ENCODE measurements at regions not wholly inside any gene's neighbourhood (a gene's known extent, or its start where the extent isn't known, plus 50 kb on each side); places are given as distances from the start of the nearest gene placed in this dataset.
A peak's percentile ranks its signal among the peaks of the same experiment; 100 is the strongest.

DNA sequence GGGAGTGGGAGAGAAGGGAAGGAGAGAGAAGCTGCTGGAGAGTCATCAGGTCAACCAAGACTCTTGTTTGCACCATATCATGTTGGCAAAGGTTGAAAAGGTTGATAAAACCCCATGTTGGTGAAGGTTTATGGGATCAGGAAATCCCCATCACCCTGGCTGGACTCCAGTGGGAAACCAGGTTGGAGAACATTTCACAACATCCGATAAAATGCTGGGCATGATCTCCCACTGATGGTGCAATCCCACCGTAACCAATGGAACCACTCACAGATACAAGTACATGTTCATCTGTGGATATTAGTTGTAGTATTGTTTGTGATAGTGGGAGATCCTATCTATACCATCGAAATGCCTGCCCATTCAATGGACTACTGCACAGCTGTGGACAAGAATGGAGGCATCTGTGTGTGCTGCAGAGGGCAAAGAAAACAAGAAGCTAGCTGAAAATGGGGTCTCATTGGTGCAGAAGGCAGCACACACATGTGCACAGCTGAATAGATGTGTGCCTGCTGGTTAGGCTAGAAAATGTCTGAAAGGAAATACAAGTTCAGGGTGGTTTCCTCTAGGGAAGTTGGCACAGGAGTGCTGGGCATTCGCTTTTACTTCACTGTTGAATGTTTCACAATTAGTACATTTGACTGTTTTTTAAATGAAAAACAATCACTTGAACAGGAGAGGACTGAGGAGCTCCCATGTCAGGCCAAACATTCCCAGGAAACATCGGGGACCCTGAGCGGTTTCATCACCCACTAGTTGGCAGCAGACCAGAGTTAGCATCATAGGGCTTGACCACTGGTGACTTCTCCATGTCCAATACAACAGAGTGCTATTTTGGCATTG is 80.4 kb upstream of the MGMT start:
- H3K36me3 ChIP-seq (replicated peaks in 1 of 2; ENCODE audit: control insufficient read depth in 1 of 2, insufficient read depth in 2 of 2, low read length in 2 of 2) = no peaks in the 10 kb centered on the region
- FAIRE-seq (no peak), ATAC-seq (no peak), DNase-seq (ENCODE audit: low spot score) (no peak)
- BruUV-seq (replicated peaks) = no TSS peak
- in situ Hi-C loops (cut with HindIII; ENCODE audit: extremely low pct_ligation_motif_present, low pct_unique_long_range_greater_than_20kb) = no loop called here
- H4K20me1 ChIP-seq (ENCODE audit: insufficient read depth, low read length) = no peaks in the 10 kb centered on the region
- H3K9me3 ChIP-seq (ENCODE audit: low read length) = no peaks in the 10 kb centered on the region
- no peaks in the 10 kb centered on the region for H3K4me1 ChIP-seq (ENCODE audit: insufficient read depth, low read length)
- H3K4me2 ChIP-seq (ENCODE audit: low read depth, low read length) = no peak overlapping the region
- 18% methylated on average over 5 of the region's 6 CpGs for WGBS (ENCODE audit: low lambda C conversion rate)
- POLR2A ChIA-PET = no interaction called here
- peak; percentile 44; the same call in 1 of the 2 replicates for TF ChIP-seq CEBPB (IDR thresholded peaks at IDR 0.05; ENCODE audit: borderline replicate concordance, low read depth, low read length)
- TF ChIP-seq TGIF2 (CRISPR knock-in tag; IDR thresholded peaks at IDR 0.05) = no peak
- TF ChIP-seq SAFB2 (CRISPR knock-in tag; IDR thresholded peaks at IDR 0.05; ENCODE audit: borderline replicate concordance, low read depth) = no peak
- TF ChIP-seq ZNF333 (CRISPR knock-in tag; IDR thresholded peaks at IDR 0.05; ENCODE audit: borderline replicate concordance) = no peak
- intact Hi-C loops (cut with micrococcal nuclease; ENCODE audit: unreplicated experiment) = no loop called here
- H2AFZ ChIP-seq (ENCODE audit: low read length) = no peak overlapping the region
- no peak overlapping the region for H3K27ac ChIP-seq (ENCODE audit: extremely low read length, insufficient read depth, low read length)
- peaks cover 0 to 3% of the 10 kb centered on the region in 2 experiments; a peak in 2 of 5 replicates for H3K27me3 ChIP-seq (ENCODE audit: control insufficient read depth in 1 of 2, insufficient read depth in 2 of 2, low read length in 2 of 2)
- CTCF ChIA-PET (ENCODE audit: low intra/inter-chr PET ratio, low total read pairs) = no interaction called here
- no peak overlapping the region for H3K4me3 ChIP-seq (replicated peaks in 1 of 3; ENCODE audit: insufficient read depth in 1 of 3, low read depth in 2 of 3, low read length in 3 of 3)
- H3K79me2 ChIP-seq (ENCODE audit: insufficient read depth, low read length) = no peaks in the 10 kb centered on the region
- H3K9ac ChIP-seq (ENCODE audit: insufficient read depth, low read depth, low read length) = no peak overlapping the region

DNA sequence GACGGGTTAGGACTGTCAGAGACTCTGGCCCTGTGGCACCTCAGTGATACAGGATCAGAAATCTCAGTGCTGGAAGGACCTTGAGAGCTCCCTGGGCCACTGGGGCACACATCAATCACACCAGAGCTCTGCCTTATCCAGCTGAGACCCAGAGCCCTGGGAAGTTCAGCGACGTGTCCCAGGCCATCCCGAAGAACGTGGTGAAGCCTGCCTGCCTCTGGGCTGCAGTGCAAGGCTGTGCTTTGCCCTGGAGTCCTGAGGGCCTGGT is 79.8 kb upstream of the MGMT start:
- Histone ChIP-seq H3K9ac (ENCODE audit: insufficient read depth, low read depth, low read length) (no peak overlapping the region), H3K9me3 (ENCODE audit: low read length) (no peaks in the 10 kb centered on the region), H3K36me3 (replicated peaks in 1 of 2; ENCODE audit: control insufficient read depth in 1 of 2, insufficient read depth in 2 of 2, low read length in 2 of 2) (no peaks in the 10 kb centered on the region), H3K27ac (ENCODE audit: extremely low read length, insufficient read depth, low read length) (no peak overlapping the region), H3K4me2 (ENCODE audit: low read depth, low read length) (no peak overlapping the region), H3K4me1 (ENCODE audit: insufficient read depth, low read length) (no peaks in the 10 kb centered on the region), H3K79me2 (ENCODE audit: insufficient read depth, low read length) (no peaks in the 10 kb centered on the region), H3K4me3 (replicated peaks in 1 of 3; ENCODE audit: insufficient read depth in 1 of 3, low read depth in 2 of 3, low read length in 3 of 3) (no peak overlapping the region), H3K27me3 (ENCODE audit: control insufficient read depth in 1 of 2, insufficient read depth in 2 of 2, low read length in 2 of 2) (peaks cover 0 to 3% of the 10 kb centered on the region in 2 experiments; a peak in 2 of 5 replicates), H2AFZ (ENCODE audit: low read length) (no peak overlapping the region), H4K20me1 (ENCODE audit: insufficient read depth, low read length) (no peaks in the 10 kb centered on the region)
- CTCF ChIA-PET (ENCODE audit: low intra/inter-chr PET ratio, low total read pairs) = no interaction called here
- in situ Hi-C loops (cut with HindIII; ENCODE audit: extremely low pct_ligation_motif_present, low pct_unique_long_range_greater_than_20kb) = no loop called here
- BruUV-seq (replicated peaks) = no TSS peak
- POLR2A ChIA-PET = no interaction called here
- intact Hi-C loops (cut with micrococcal nuclease; ENCODE audit: unreplicated experiment) = no loop called here
- ATAC-seq (no peak), FAIRE-seq (no peak), DNase-seq (ENCODE audit: low spot score) (no peak)
- TF ChIP-seq ETV6 (CRISPR knock-in tag; conservative IDR thresholded peaks at IDR 0.05) (no peak), PCBP2 (optimal IDR thresholded peaks at IDR 0.05; ENCODE audit: low read depth, low read length, poor library complexity, severe bottlenecking) (no peak), PHB2 (IDR thresholded peaks at IDR 0.05; ENCODE audit: partially characterized antibody) (no peak), ZNF530 (CRISPR knock-in tag; IDR thresholded peaks at IDR 0.05; ENCODE audit: low read depth) (no peak), ZNF747 (CRISPR knock-in tag; IDR thresholded peaks at IDR 0.05; ENCODE audit: borderline replicate concordance) (no peak), ZNF17 (CRISPR knock-in tag; IDR thresholded peaks at IDR 0.05) (no peak), GATAD2A (CRISPR knock-in tag; IDR thresholded peaks at IDR 0.05) (no peak), NFRKB (IDR thresholded peaks at IDR 0.05) (no peak), ZNF138 (CRISPR knock-in tag; IDR thresholded peaks at IDR 0.05; ENCODE audit: low read depth) (no peak), KDM4B (CRISPR knock-in tag; IDR thresholded peaks at IDR 0.05) (no peak)
- TF ChIP-seq, protein P1, sequence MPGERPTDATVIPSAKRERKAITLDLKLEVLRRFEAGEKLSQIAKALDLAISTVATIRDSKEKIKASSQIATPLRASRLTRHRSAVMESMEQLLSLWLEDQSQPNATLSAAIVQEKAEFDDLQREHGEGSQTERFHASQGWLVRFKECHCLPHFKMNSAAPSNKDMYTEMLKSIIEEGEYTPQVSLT (CRISPR knock-in tag; IDR thresholded peaks at IDR 0.05; ENCODE audit: borderline replicate concordance, low read depth) = no peak
- WGBS (ENCODE audit: low lambda C conversion rate) = no CpG with 5 or more reads among the region's 5 CpGs

All from HepG2 (cell line).